IMR-90 (cell line): ENCODE measurements at regions not wholly inside any gene's neighbourhood (a gene's known extent, or its start where the extent isn't known, plus 50 kb on each side); places are given as distances from the start of the nearest gene placed in this dataset.

Experiments used
- ATAC-seq: fragments of 200-7000 bp; cut with Tn5 transposase; 2 replicates; pipeline ENCODE4 v1.9.1; 2020; ENCODE audit warnings: low read depth, mild to moderate bottlenecking, moderate library complexity
- BruUV-seq: library from RNA; stranded (reverse); fragments of 400-500 nt; replicated peaks from 2 replicates; lab custom pipeline; 2021; lab: Mats Ljungman, UMichigan
- CTCF ChIA-PET: fragments of 300-600 bp; formaldehyde crosslinking; extraction: SDS; loops from one replicate; lab custom pipeline; 2021; ENCODE audit warnings: antibody characterized with exemption; lab: Yijun Ruan, JAX
- POLR2A ChIA-PET: fragments of 300-600 bp; sonication (Branson Sonifier 250); formaldehyde crosslinking; loops from one replicate; lab custom pipeline; 2022; ENCODE audit warnings: antibody characterized with exemption; ENCODE audit not compliant: unreplicated experiment; lab: Charles Lee
- DNase-seq: peaks from one replicate; pipeline ENCODE4 v3.0.0; 2013
- H2AFZ ChIP-seq: replicated peaks from 2 replicates; pipeline ENCODE3; 2013; ENCODE audit warnings: low read length, mild to moderate bottlenecking; ENCODE audit not compliant: poor library complexity
- H2AK5ac ChIP-seq: 2 replicates; pipeline ENCODE4 v1.6.1; 2013; ENCODE audit warnings: low read depth, low read length, inconsistent platforms
- H2AK9ac ChIP-seq: replicated peaks from 2 replicates; pipeline ENCODE3; 2013; ENCODE audit warnings: mild to moderate bottlenecking, low read depth, low read length, moderate library complexity; ENCODE audit not compliant: poor library complexity
- H2BK120ac ChIP-seq: 2 replicates; pipeline ENCODE4 v1.6.1; 2013; ENCODE audit warnings: low read depth, low read length, inconsistent platforms
- H2BK15ac ChIP-seq: 3 replicates; pipeline ENCODE4 v1.6.1; 2013; ENCODE audit warnings: low read depth, low read length, inconsistent platforms
- H2BK20ac ChIP-seq: 2 replicates; pipeline ENCODE4 v1.6.1; 2013; ENCODE audit warnings: low read depth, mild to moderate bottlenecking, inconsistent platforms, low read length, moderate library complexity
- H2BK5ac ChIP-seq: 2 replicates; pipeline ENCODE4 v1.6.1; 2013; ENCODE audit warnings: mild to moderate bottlenecking, low read depth, low read length, inconsistent platforms; ENCODE audit not compliant: poor library complexity, severe bottlenecking
- H3K14ac ChIP-seq: replicated peaks from 2 replicates; pipeline ENCODE4 v1.6.1; 2013; ENCODE audit warnings: low read depth, low read length, inconsistent platforms
- H3K18ac ChIP-seq: 2 replicates; pipeline ENCODE4 v1.6.1; 2013; ENCODE audit warnings: low read depth, low read length, control low read depth
- H3K23ac ChIP-seq: 2 replicates; pipeline ENCODE4 v1.6.1; 2013; ENCODE audit warnings: low read depth, low read length, inconsistent platforms
- H3K27ac ChIP-seq: 2 replicates; pipeline ENCODE4 v1.5.1; 2013; ENCODE audit warnings: mild to moderate bottlenecking, control low read depth, low read length; ENCODE audit not compliant: insufficient read depth
- H3K27me3 ChIP-seq: 2 replicates; pipeline ENCODE4 v1.6.1; 2013; ENCODE audit warnings: low read length; ENCODE audit not compliant: control insufficient read depth, insufficient read depth
- H3K36me3 ChIP-seq: 2 replicates; pipeline ENCODE4 v1.6.1; 2013; ENCODE audit warnings: low read length, mixed read lengths; ENCODE audit not compliant: control insufficient read depth, insufficient read depth
- H3K4ac ChIP-seq: 2 replicates; pipeline ENCODE4 v1.6.1; 2013; ENCODE audit warnings: low read depth, low read length, inconsistent platforms
- H3K4me1 ChIP-seq: 2 replicates; pipeline ENCODE4 v1.6.1; 2013; ENCODE audit warnings: low read length, mixed read lengths; ENCODE audit not compliant: control insufficient read depth, insufficient read depth
- H3K4me2 ChIP-seq: 2 replicates; pipeline ENCODE4 v1.6.1; 2013; ENCODE audit warnings: low read depth, mild to moderate bottlenecking, control low read depth, low read length, moderate library complexity
- H3K4me3 ChIP-seq: 2 replicates; pipeline ENCODE4 v1.5.1; 2013; ENCODE audit warnings: low read depth, mild to moderate bottlenecking, control low read depth, low read length, moderate library complexity; ENCODE audit not compliant: insufficient read depth
- H3K56ac ChIP-seq: 2 replicates; pipeline ENCODE4 v1.6.1; 2013; ENCODE audit warnings: low read length, inconsistent platforms; ENCODE audit not compliant: insufficient read depth; ENCODE audit errors: extremely low read depth
- H3K79me1 ChIP-seq, 2 experiments: 2 replicates each; pipeline ENCODE4 v1.6.1; 2013; ENCODE audit warnings: low read length in 2 of 2, inconsistent platforms in 1 of 2, low read depth in 1 of 2
- H3K9ac ChIP-seq: 2 replicates; pipeline ENCODE4 v1.6.1; 2013; ENCODE audit warnings: low read depth, low read length, control low read depth
- H3K9me1 ChIP-seq: 2 replicates; pipeline ENCODE4 v1.6.1; 2013; ENCODE audit warnings: low read length, inconsistent platforms; ENCODE audit not compliant: insufficient read depth
- H3K9me3 ChIP-seq: 2 replicates; pipeline ENCODE4 v1.6.1; 2013; ENCODE audit warnings: low read length; ENCODE audit not compliant: control insufficient read depth, insufficient read depth
- H4K20me1 ChIP-seq: 2 replicates; pipeline ENCODE4 v1.6.1; 2013; ENCODE audit warnings: low read length, inconsistent platforms; ENCODE audit not compliant: insufficient read depth
- H4K5ac ChIP-seq: 2 replicates; pipeline ENCODE4 v1.6.1; 2013; ENCODE audit warnings: mild to moderate bottlenecking, low read depth, low read length, control low read depth
- H4K8ac ChIP-seq, 2 experiments: 2 replicates each; pipeline ENCODE4 v1.6.1; 2013; ENCODE audit warnings: low read depth in 2 of 2, low read length in 2 of 2, control low read depth in 1 of 2, inconsistent platforms in 1 of 2
- H4K91ac ChIP-seq: 2 replicates; pipeline ENCODE4 v1.6.1; 2013; ENCODE audit warnings: low read depth, low read length, inconsistent platforms; ENCODE audit not compliant: insufficient read depth
- CEBPB ChIP-seq: IDR thresholded peaks from 2 replicates; pipeline ENCODE4 v1.6.1; 2012; ENCODE audit warnings: low read depth, low read length, improper control_type of control experiment
- CTCF ChIP-seq: conservative IDR thresholded peaks from 2 replicates; pipeline ENCODE4 v1.5.1; 2012; ENCODE audit warnings: mild to moderate bottlenecking, low read depth, low read length, improper control_type of control experiment
- ELK1 ChIP-seq: fragments of 150-350 bp; IDR thresholded peaks from 2 replicates; pipeline ENCODE4 v1.6.1; 2016; ENCODE audit warnings: low read depth, mild to moderate bottlenecking, low read length, moderate library complexity, borderline replicate concordance
- FOS ChIP-seq: fragments of 150-350 bp; IDR thresholded peaks from 2 replicates; pipeline ENCODE4 v1.6.1; 2016; ENCODE audit warnings: low read depth, low read length
- MAZ ChIP-seq: IDR thresholded peaks from 2 replicates; pipeline ENCODE4 v1.6.1; 2012; ENCODE audit warnings: low read depth, mild to moderate bottlenecking, low read length, improper control_type of control experiment, moderate library complexity, borderline replicate concordance
- MXI1 ChIP-seq: IDR thresholded peaks from 2 replicates; pipeline ENCODE4 v1.6.1; 2012; ENCODE audit warnings: low read depth, mild to moderate bottlenecking, low read length, moderate library complexity, borderline replicate concordance
- NFE2L2 ChIP-seq: fragments of 150-350 bp; IDR thresholded peaks from 2 replicates; pipeline ENCODE4 v1.6.1; 2016; ENCODE audit warnings: low read depth, mild to moderate bottlenecking, low read length
- POLR2A ChIP-seq: IDR thresholded peaks from 2 replicates; pipeline ENCODE4 v1.6.1; 2012; ENCODE audit warnings: mild to moderate bottlenecking, low read depth, low read length
- RAD21 ChIP-seq: IDR thresholded peaks from 2 replicates; pipeline ENCODE4 v1.6.1; 2012; ENCODE audit warnings: low read length, improper control_type of control experiment
- RFX5 ChIP-seq: IDR thresholded peaks from 2 replicates; pipeline ENCODE4 v1.8.0; 2012; ENCODE audit warnings: low read depth, mild to moderate bottlenecking, low read length, moderate library complexity
- SMC3 ChIP-seq: fragments of 150-350 bp; IDR thresholded peaks from 2 replicates; pipeline ENCODE4 v1.6.1; 2016; ENCODE audit warnings: low read depth, mild to moderate bottlenecking, antibody characterized with exemption, low read length, moderate library complexity
- USF2 ChIP-seq: fragments of 150-350 bp; IDR thresholded peaks from 2 replicates; pipeline ENCODE4 v1.6.1; 2017; ENCODE audit warnings: mild to moderate bottlenecking, antibody characterized with exemption, low read length, low read depth
- WGBS, 2 experiments: methylation state at CpG; one replicate each; pipeline versions ENCODE4 v1.1.5 to v1.1.7; 2013; ENCODE audit warnings: missing lambda C conversion rate in 2 of 2; ENCODE audit not compliant: insufficient read length in 1 of 2; ENCODE audit errors: extremely low coverage in 2 of 2; 5-methylcytosine and 5-hydroxymethylcytosine counted together
- dilution Hi-C: fragments of 300-500 bp; cut with HindIII; formaldehyde crosslinking; loops from one replicate; pipeline ENCODE4 v1.14.3; 2018; ENCODE audit warnings: low sequenced_read_pairs; ENCODE audit not compliant: unreplicated experiment
- in situ Hi-C: fragments of 300-500 bp; cut with MboI; formaldehyde crosslinking; loops from 3 replicates; pipeline ENCODE4 v1.14.3; 2019; ENCODE audit warnings: low sequenced_read_pairs, inconsistent platforms, mixed read lengths
- intact Hi-C: fragments of 100-400 bp; cut with micrococcal nuclease; formaldehyde crosslinking; loops from 2 replicates; pipeline ENCODE4 v1.10.0; 2022

- no peak overlapping the region for H3K56ac ChIP-seq
- no peak for TF ChIP-seq RAD21
- no peak for TF ChIP-seq MXI1
- no peak for TF ChIP-seq MAZ
- no peak for TF ChIP-seq ELK1
- TF ChIP-seq NFE2L2: no peak
- TF ChIP-seq USF2: no peak
- no peak for TF ChIP-seq POLR2A
- TF ChIP-seq SMC3: no peak
- no peak for TF ChIP-seq RFX5
- no peak for TF ChIP-seq FOS
- no peak for TF ChIP-seq CTCF
- no peak for TF ChIP-seq CEBPB
- no peak overlapping the region for H3K14ac ChIP-seq
- intact Hi-C loops: no loop called here
- no peak overlapping the region for H3K4me2 ChIP-seq
- H2AK5ac ChIP-seq: no peak overlapping the region
- H3K4me1 ChIP-seq: no peaks in the 10 kb centered on the region
- dilution Hi-C loops: no loop called here
- no peak overlapping the region for H3K23ac ChIP-seq
- ChIA-PET CTCF (no interaction called here), POLR2A (no interaction called here)
- no peaks in the 10 kb centered on the region for H3K36me3 ChIP-seq
- no peak overlapping the region for H3K27ac ChIP-seq
- H3K9me1 ChIP-seq: no peaks in the 10 kb centered on the region
- H2AFZ ChIP-seq: no peak overlapping the region
- 40% methylated on average over 14 of the region's 24 CpGs; no CpG with 5 or more reads in 1 of the 2 experiments for whole genome bisulfite sequencing, 2 experiments
- no peaks in the 10 kb centered on the region for H4K20me1 ChIP-seq
- H2AK9ac ChIP-seq: no peak overlapping the region
- H4K5ac ChIP-seq: no peak overlapping the region
- DNase-seq: no peak
- H4K91ac ChIP-seq: no peak overlapping the region
- no peak overlapping the region for H2BK5ac ChIP-seq
- no peaks in the 10 kb centered on the region for H3K9me3 ChIP-seq
- no TSS peak for BruUV-seq
- H3K4ac ChIP-seq: no peak overlapping the region
- no peak overlapping the region for H4K8ac ChIP-seq
- H3K79me1 ChIP-seq: no peaks in the 10 kb centered on the region
- no peak overlapping the region for H2BK120ac ChIP-seq
- H3K18ac ChIP-seq: no peak overlapping the region
- H2BK20ac ChIP-seq: no peak overlapping the region
- H3K9ac ChIP-seq: no peak overlapping the region
- H2BK15ac ChIP-seq: no peak overlapping the region
- in situ Hi-C loops: no loop called here
- ATAC-seq: no peak
- H3K27me3 ChIP-seq: no peaks in the 10 kb centered on the region
- H3K4me3 ChIP-seq: no peak overlapping the region
These were observed 239.5 kb downstream of the FOXD2 start for GRCh38 chr1:47677241-47677940.
